Colonic mucosa (tissue), 4 donors: ENCODE measurements at regions not wholly inside any gene's neighbourhood (a gene's known extent, or its start where the extent isn't known, plus 50 kb on each side); places are given as distances from the start of the nearest gene placed in this dataset.

ENCODE experiments used
- DNase-seq: peaks from one replicate; pipeline ENCODE4 v3.0.0-alpha.2; 2020
- H3K27ac ChIP-seq: fragments of 200-600 bp; one replicate; pipeline ENCODE4 v1.8.0; 2021
- H3K27me3 ChIP-seq: fragments of 200-600 bp; one replicate; pipeline ENCODE4 v1.8.0; 2021
- H3K36me3 ChIP-seq: fragments of 200-600 bp; one replicate; pipeline ENCODE4 v1.8.0; 2021
- H3K4me1 ChIP-seq: fragments of 200-600 bp; one replicate; pipeline ENCODE4 v1.8.0; 2021; ENCODE audit warnings: mild to moderate bottlenecking
- H3K4me3 ChIP-seq: fragments of 200-600 bp; one replicate; pipeline ENCODE4 v1.8.0; 2021
- H3K9ac ChIP-seq, 2 donors: one replicate each; pipeline ENCODE4 v1.7.0; 2013; ENCODE audit warnings: control low read depth in 2 of 2, low read depth in 2 of 2, low read length in 2 of 2
- H3K9me3 ChIP-seq: fragments of 200-600 bp; one replicate; pipeline ENCODE4 v1.8.0; 2021
- intact Hi-C: fragments of 100-400 bp; cut with DNase I; formaldehyde crosslinking; loops from one replicate; pipeline ENCODE4 v1.14.1; 2022
- TF ChIP-seq, protein P1 (sequence below): fragments of 200-600 bp; IDR thresholded peaks from one replicate; pipeline ENCODE4 v1.8.0; 2022; ENCODE audit warnings: antibody characterized with exemption, mild to moderate bottlenecking
- donor health status: healthy.
- donor health status: DM: no; HTN: no; CAD: no.
- donor health status: DM: no; HTN: no; CAD: no.

DNA sequence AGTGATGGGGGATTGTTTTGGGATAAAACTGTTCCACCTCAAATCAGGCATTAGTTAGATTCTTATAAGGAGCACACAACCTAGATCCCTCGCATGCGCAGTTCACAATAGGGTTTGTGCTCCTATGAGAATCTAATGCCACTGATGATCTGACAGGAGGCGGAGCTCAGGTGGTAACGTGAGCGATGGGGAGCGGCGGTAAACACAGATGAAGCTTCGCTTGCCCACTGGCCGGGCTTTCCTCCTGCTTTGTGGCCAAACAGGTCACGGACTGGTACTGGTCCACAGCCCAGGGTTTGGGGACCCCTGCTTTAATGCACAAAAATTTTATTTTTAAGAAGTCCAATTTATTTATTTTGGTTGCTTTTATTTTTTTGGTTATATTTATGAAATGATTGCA lies 238.8 kb downstream of the AACS start:
- intact Hi-C loops: no loop called here
- H3K4me3 ChIP-seq: no peak overlapping the region
- no peaks in the 10 kb centered on the region for H3K4me1 ChIP-seq
- no peak overlapping the region for H3K27ac ChIP-seq
- TF ChIP-seq, protein P1, sequence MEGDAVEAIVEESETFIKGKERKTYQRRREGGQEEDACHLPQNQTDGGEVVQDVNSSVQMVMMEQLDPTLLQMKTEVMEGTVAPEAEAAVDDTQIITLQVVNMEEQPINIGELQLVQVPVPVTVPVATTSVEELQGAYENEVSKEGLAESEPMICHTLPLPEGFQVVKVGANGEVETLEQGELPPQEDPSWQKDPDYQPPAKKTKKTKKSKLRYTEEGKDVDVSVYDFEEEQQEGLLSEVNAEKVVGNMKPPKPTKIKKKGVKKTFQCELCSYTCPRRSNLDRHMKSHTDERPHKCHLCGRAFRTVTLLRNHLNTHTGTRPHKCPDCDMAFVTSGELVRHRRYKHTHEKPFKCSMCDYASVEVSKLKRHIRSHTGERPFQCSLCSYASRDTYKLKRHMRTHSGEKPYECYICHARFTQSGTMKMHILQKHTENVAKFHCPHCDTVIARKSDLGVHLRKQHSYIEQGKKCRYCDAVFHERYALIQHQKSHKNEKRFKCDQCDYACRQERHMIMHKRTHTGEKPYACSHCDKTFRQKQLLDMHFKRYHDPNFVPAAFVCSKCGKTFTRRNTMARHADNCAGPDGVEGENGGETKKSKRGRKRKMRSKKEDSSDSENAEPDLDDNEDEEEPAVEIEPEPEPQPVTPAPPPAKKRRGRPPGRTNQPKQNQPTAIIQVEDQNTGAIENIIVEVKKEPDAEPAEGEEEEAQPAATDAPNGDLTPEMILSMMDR: no peak
- H3K27me3 ChIP-seq: no peaks in the 10 kb centered on the region
- no peak overlapping the region for H3K9ac ChIP-seq
- H3K36me3 ChIP-seq: no peaks in the 10 kb centered on the region
- DNase-seq: no peak
- H3K9me3 ChIP-seq: no peaks in the 10 kb centered on the region

DNA sequence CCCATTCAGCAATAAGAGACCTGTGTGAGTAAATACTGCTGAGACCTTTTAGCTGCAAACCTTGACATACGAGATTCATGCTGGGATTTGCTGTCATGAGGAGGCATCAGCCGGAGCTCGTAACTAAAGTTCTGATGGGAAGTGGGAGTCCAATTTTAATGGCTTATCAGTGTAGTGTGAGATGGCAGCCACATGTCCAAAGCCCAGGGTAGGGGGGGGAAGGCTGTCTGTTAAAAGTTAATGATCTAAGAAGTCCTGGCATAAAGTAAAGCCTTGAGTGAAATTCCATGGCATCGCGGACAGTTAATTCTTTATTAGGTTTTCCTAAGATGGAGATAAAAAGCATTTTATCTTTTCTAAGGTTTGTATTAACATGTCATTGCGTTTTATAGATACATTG lies 240.0 kb downstream of the AACS start:
- Histone ChIP-seq H3K4me1 (no peaks in the 10 kb centered on the region), H3K4me3 (no peak overlapping the region), H3K9me3 (no peaks in the 10 kb centered on the region), H3K9ac (no peak overlapping the region), H3K27ac (no peak overlapping the region), H3K27me3 (no peaks in the 10 kb centered on the region), H3K36me3 (no peaks in the 10 kb centered on the region)
- TF ChIP-seq, protein P1: no peak
- intact Hi-C loops: no loop called here
- no peak for DNase-seq

DNA sequence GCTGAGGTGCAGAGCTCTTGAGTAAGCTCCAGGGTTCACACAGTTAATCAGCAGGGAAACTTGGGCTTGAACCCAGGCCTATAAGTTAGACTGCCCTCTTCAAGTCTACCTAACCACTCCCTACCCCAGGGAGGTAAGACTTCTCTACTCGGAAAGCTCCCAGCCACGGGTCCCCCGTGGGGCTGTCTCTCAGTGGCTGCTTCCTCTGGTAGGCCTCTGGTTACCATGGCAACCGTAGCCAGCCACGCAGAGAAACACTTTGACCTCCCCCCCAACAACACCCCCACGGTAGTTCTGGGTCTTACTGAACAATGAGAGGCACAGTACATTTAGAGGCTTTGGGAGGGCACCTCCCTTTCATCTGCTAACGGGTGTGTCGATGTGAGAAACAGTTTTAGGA lies 245.2 kb downstream of the AACS start:
- intact Hi-C loops: no loop called here
- H3K4me1 ChIP-seq: no peaks in the 10 kb centered on the region
- no peak overlapping the region for H3K27ac ChIP-seq
- no peak for DNase-seq
- H3K36me3 ChIP-seq: no peaks in the 10 kb centered on the region
- TF ChIP-seq, protein P1: no peak
- H3K9ac ChIP-seq: no peak overlapping the region
- no peak overlapping the region for H3K4me3 ChIP-seq
- no peaks in the 10 kb centered on the region for H3K27me3 ChIP-seq
- H3K9me3 ChIP-seq: no peaks in the 10 kb centered on the region

DNA sequence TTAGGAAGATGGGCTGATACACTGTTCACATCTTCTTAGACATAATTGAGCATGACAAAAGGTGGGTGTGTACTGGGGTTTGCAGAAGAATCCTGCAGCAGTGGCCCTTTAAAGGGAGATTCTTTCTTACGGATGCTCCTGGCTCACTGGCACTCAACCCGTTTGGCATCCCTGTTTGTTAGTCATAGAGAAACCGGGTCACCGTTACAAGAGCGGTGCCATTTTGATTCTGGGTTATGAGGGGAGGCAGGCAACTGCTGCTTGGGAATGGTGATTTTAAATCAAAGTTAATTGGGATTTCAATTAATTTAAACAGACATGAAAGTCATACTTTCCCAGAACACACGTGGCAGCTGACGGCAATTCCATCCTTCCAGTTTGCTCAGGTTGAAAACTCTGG lies 245.8 kb downstream of the AACS start:
- intact Hi-C loops: no loop called here
- no peaks in the 10 kb centered on the region for H3K36me3 ChIP-seq
- TF ChIP-seq, protein P1: no peak
- H3K4me1 ChIP-seq: no peaks in the 10 kb centered on the region
- no peaks in the 10 kb centered on the region for H3K9me3 ChIP-seq
- H3K9ac ChIP-seq: no peak overlapping the region
- no peak overlapping the region for H3K27ac ChIP-seq
- DNase-seq: no peak
- no peaks in the 10 kb centered on the region for H3K27me3 ChIP-seq
- H3K4me3 ChIP-seq: no peak overlapping the region

DNA sequence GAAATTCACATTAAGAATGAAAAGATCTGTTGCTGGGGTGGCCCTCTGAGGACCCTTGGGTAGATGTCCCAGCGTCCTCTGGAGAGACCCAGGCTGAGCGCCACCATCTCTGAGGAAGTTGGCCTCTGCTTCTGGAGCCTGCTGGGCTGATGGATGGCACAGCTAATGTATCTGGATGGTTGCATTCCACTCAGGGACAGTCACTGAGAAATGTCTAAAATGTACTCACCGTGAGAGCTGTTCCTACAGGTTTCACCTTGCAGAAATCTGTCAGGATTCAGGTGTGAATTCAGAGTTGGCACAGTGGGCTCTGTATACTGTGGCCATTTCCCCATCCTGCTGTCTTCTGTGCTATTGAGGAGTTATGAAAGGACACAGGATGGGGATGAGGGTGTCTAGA lies 247.2 kb downstream of the AACS start:
- no peak overlapping the region for H3K9ac ChIP-seq
- H3K4me1 ChIP-seq: no peaks in the 10 kb centered on the region
- H3K27ac ChIP-seq: no peak overlapping the region
- no peaks in the 10 kb centered on the region for H3K9me3 ChIP-seq
- intact Hi-C loops: no loop called here
- H3K4me3 ChIP-seq: no peak overlapping the region
- TF ChIP-seq, protein P1: no peak
- DNase-seq: no peak
- no peaks in the 10 kb centered on the region for H3K36me3 ChIP-seq
- H3K27me3 ChIP-seq: no peaks in the 10 kb centered on the region
